Epithelial cell of esophagus (primary cell): ENCODE measurements at regions not wholly inside any gene's neighbourhood (a gene's known extent, or its start where the extent isn't known, plus 50 kb on each side); places are given as distances from the start of the nearest gene placed in this dataset.

Experiments used
- DNase-seq: peaks from one replicate; pipeline ENCODE4 v3.0.0; 2010; ENCODE audit warnings: low read depth
- H3K4me3 ChIP-seq: 2 replicates; pipeline ENCODE4 v1.5.1; 2011; ENCODE audit warnings: mild to moderate bottlenecking, low read length, control low read depth
- CTCF ChIP-seq: IDR thresholded peaks from 2 replicates; pipeline ENCODE4 v1.5.1; 2011; ENCODE audit warnings: low read depth, mild to moderate bottlenecking, low read length, control low read depth, inconsistent platforms; ENCODE audit not compliant: insufficient read depth; ENCODE audit errors: missing control alignments

GRCh38 chr2:51859260-51859659 is 827.3 kb upstream of the NRXN1 start:
- no peak for TF ChIP-seq CTCF
- H3K4me3 ChIP-seq = no peak overlapping the region
- DNase-seq = no peak

GRCh38 chr2:51855683-51856082 is 823.8 kb upstream of the NRXN1 start:
- no peak overlapping the region for H3K4me3 ChIP-seq
- no peak for TF ChIP-seq CTCF
- no peak for DNase-seq

DNA sequence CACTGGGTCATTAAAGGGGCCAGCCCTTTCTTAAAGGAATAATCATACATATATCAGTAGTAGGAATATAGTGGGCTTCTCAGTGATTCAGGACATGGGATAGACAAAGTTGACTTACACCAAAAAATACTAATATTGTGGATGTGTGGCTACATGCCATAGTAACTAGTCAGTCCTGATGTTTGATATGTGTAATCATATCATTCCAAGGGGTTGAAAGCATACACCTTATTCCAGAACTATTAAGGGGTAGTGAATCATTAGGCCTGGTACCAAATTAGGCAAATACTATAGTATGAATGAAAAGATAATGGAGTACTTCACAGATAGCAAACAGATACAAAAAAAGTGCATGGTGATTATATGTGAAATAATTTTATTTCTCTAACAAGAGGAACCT is 814.9 kb upstream of the NRXN1 start:
- DNase-seq = peak; percentile 25
- H3K4me3 ChIP-seq = no peak overlapping the region
- TF ChIP-seq CTCF = no peak

- H3K4me3 ChIP-seq = no peak overlapping the region
- DNase-seq = no peak
- TF ChIP-seq CTCF = no peak
These were observed 814.1 kb upstream of the NRXN1 start for GRCh38 chr2:51846018-51846417.

GRCh38 chr2:51844596-51844995 is 812.7 kb upstream of the NRXN1 start:
- no peak overlapping the region for H3K4me3 ChIP-seq
- no peak for TF ChIP-seq CTCF
- no peak for DNase-seq

DNA sequence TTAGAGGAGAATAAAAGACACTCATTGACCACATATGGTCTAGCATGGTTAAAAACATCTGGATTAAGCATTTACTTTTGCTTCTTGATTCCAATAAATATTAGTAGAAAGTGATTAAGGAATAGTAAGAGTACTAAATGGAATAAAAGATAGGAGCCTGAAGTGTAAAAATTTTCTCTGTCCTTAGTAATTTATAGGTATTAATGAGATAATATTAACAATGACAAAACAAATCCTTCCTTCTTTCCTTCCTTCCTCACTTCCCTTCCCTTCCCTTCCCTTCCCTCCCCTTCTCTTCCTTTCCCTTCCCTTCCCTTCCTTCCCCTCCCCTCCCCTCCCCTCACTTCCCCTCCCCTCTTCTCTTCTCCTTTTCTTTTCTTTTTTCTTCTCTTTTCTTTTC is 797.5 kb upstream of the NRXN1 start:
- TF ChIP-seq CTCF = no peak
- DNase-seq = no peak
- no peak overlapping the region for H3K4me3 ChIP-seq

GRCh38 chr2:51825823-51826222 is 793.9 kb upstream of the NRXN1 start:
- no peak overlapping the region for H3K4me3 ChIP-seq
- no peak for TF ChIP-seq CTCF
- no peak for DNase-seq
